ENCODE measurements at regions not wholly inside any gene's neighbourhood (a gene's known extent, or its start where the extent isn't known, plus 50 kb on each side); places are given as distances from the start of the nearest gene placed in this dataset.

- intact Hi-C loops (cut with micrococcal nuclease; ENCODE audit: unreplicated experiment) = no loop called here
- Histone ChIP-seq H3K4me3 (ENCODE audit: low read depth, low read length, poor library complexity, severe bottlenecking) (no peak overlapping the region), H3K9me2 (ENCODE audit: insufficient read depth, low read length) (no peaks in the 10 kb centered on the region), H2AFZ (ENCODE audit: low read length) (no peak overlapping the region), H3K4me1 (ENCODE audit: insufficient read depth, low read length, poor library complexity, severe bottlenecking) (no peaks in the 10 kb centered on the region), H3K9me3 (ENCODE audit: low read length) (no peaks in the 10 kb centered on the region), H3K79me2 (ENCODE audit: insufficient read depth, low read depth, low read length) (no peaks in the 10 kb centered on the region), H3K36me3 (ENCODE audit: insufficient read depth, low read length) (no peaks in the 10 kb centered on the region), H3K27ac (ENCODE audit: low read depth, low read length, poor library complexity, severe bottlenecking) (no peak overlapping the region), H4K20me1 (ENCODE audit: insufficient read depth, low read length) (no peaks in the 10 kb centered on the region), H3K4me2 (ENCODE audit: low read length) (no peak overlapping the region)
- TF ChIP-seq CTCF (conservative IDR thresholded peaks at IDR 0.05; ENCODE audit: low read length) (no peak), EZH2phosphoT487 (IDR thresholded peaks at IDR 0.05; ENCODE audit: borderline replicate concordance, low read depth, low read length) (no peak)
- no peak for DNase-seq (ENCODE audit: low spot score)
- BruUV-seq (replicated peaks) = no TSS peak
- POLR2A ChIA-PET = no interaction called here
- CTCF ChIA-PET (ENCODE audit: unreplicated experiment) = no interaction called here
Observed at GRCh38 chr21:35422011-35422410, 372.9 kb upstream of the RUNX1 start.

GRCh38 chr21:35421221-35421620 is 372.1 kb upstream of the RUNX1 start:
- no peaks in the 10 kb centered on the region for H3K36me3 ChIP-seq (ENCODE audit: insufficient read depth, low read length)
- H2AFZ ChIP-seq (ENCODE audit: low read length) = no peak overlapping the region
- ChIA-PET CTCF (ENCODE audit: unreplicated experiment) (no interaction called here), POLR2A (no interaction called here)
- no peaks in the 10 kb centered on the region for H3K4me1 ChIP-seq (ENCODE audit: insufficient read depth, low read length, poor library complexity, severe bottlenecking)
- no peak overlapping the region for H3K4me3 ChIP-seq (ENCODE audit: low read depth, low read length, poor library complexity, severe bottlenecking)
- no peak overlapping the region for H3K4me2 ChIP-seq (ENCODE audit: low read length)
- H3K27ac ChIP-seq (ENCODE audit: low read depth, low read length, poor library complexity, severe bottlenecking) = no peak overlapping the region
- H3K9me3 ChIP-seq (ENCODE audit: low read length) = no peaks in the 10 kb centered on the region
- no peaks in the 10 kb centered on the region for H3K79me2 ChIP-seq (ENCODE audit: insufficient read depth, low read depth, low read length)
- intact Hi-C loops (cut with micrococcal nuclease; ENCODE audit: unreplicated experiment) = no loop called here
- no peak for DNase-seq (ENCODE audit: low spot score)
- no peaks in the 10 kb centered on the region for H4K20me1 ChIP-seq (ENCODE audit: insufficient read depth, low read length)
- no peaks in the 10 kb centered on the region for H3K9me2 ChIP-seq (ENCODE audit: insufficient read depth, low read length)
- TF ChIP-seq EZH2phosphoT487 (IDR thresholded peaks at IDR 0.05; ENCODE audit: borderline replicate concordance, low read depth, low read length) (no peak), CTCF (conservative IDR thresholded peaks at IDR 0.05; ENCODE audit: low read length) (no peak)
- BruUV-seq (replicated peaks) = no TSS peak

- H2AFZ ChIP-seq (ENCODE audit: low read length) = no peak overlapping the region
- TF ChIP-seq EZH2phosphoT487 (IDR thresholded peaks at IDR 0.05; ENCODE audit: borderline replicate concordance, low read depth, low read length) (no peak), CTCF (conservative IDR thresholded peaks at IDR 0.05; ENCODE audit: low read length) (no peak)
- H3K27ac ChIP-seq (ENCODE audit: low read depth, low read length, poor library complexity, severe bottlenecking) = no peak overlapping the region
- ChIA-PET POLR2A (no interaction called here), CTCF (ENCODE audit: unreplicated experiment) (no interaction called here)
- no peaks in the 10 kb centered on the region for H3K4me1 ChIP-seq (ENCODE audit: insufficient read depth, low read length, poor library complexity, severe bottlenecking)
- no peaks in the 10 kb centered on the region for H3K9me3 ChIP-seq (ENCODE audit: low read length)
- H3K79me2 ChIP-seq (ENCODE audit: insufficient read depth, low read depth, low read length) = no peaks in the 10 kb centered on the region
- intact Hi-C loops (cut with micrococcal nuclease; ENCODE audit: unreplicated experiment) = no loop called here
- no peaks in the 10 kb centered on the region for H3K36me3 ChIP-seq (ENCODE audit: insufficient read depth, low read length)
- DNase-seq (ENCODE audit: low spot score) = no peak
- no peak overlapping the region for H3K4me3 ChIP-seq (ENCODE audit: low read depth, low read length, poor library complexity, severe bottlenecking)
- no TSS peak for BruUV-seq (replicated peaks)
- H3K4me2 ChIP-seq (ENCODE audit: low read length) = no peak overlapping the region
- no peaks in the 10 kb centered on the region for H3K9me2 ChIP-seq (ENCODE audit: insufficient read depth, low read length)
- H4K20me1 ChIP-seq (ENCODE audit: insufficient read depth, low read length) = no peaks in the 10 kb centered on the region
Observed at GRCh38 chr21:35420656-35421055, 371.6 kb upstream of the RUNX1 start.

Data from OCI-LY7 (cell line).